M059J (cell line): ENCODE measurements at regions not wholly inside any gene's neighbourhood (a gene's known extent, or its start where the extent isn't known, plus 50 kb on each side); places are given as distances from the start of the nearest gene placed in this dataset.

Source experiments
- DNase-seq: peaks from one replicate; pipeline ENCODE4 v3.0.0-alpha.2; 2012; ENCODE audit warnings: low read depth

- no peak for DNase-seq
Measured at GRCh38 chrY:19142093-19142492, 368.6 kb upstream of the HSFY2 start.

GRCh38 chrY:19140285-19140920, 366.9 kb upstream of the HSFY2 start:
- no peak for DNase-seq

DNA sequence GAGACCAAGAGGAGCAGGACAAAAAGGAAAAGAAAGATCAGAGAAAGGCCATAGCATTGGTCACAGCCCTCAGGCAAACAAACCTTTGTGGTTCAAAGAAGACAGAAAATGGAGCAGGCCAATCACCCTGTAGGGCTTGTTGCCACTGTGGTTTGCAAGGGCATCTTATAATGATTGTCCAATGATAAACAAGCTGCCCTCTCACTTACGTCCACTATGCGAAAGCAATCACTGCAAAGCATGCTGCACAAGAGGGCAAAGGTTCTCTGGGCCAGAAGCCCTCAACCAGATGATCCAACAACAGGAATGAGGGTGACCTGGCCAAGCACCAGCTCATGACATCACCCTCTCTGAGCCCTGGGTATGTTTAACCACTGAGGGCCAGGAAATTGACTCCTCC, 360.9 kb upstream of the HSFY2 start:
- DNase-seq: peak; percentile 14

GRCh38 chrY:19130569-19131358, 357.2 kb upstream of the HSFY2 start:
- no peak for DNase-seq

DNA sequence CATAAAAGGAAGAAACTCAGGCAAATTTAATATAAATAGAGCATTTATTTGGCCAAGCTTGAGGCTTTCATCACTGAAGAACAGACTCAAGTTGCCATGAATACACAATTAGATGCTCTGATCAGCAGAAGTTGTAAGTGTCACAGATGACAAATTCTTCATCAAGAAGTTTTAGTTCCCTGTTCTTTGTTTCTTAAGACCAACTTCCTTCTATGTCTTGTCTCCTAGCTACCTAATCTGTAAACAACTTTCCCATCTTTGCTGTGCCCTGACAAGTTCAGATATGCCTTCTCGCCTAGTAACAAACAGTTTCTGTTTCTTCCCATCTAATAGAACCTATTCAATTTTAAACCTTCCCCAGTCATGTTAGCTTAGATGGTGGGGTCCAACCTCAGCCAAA, 353.4 kb upstream of the HSFY2 start:
- no peak for DNase-seq

DNA sequence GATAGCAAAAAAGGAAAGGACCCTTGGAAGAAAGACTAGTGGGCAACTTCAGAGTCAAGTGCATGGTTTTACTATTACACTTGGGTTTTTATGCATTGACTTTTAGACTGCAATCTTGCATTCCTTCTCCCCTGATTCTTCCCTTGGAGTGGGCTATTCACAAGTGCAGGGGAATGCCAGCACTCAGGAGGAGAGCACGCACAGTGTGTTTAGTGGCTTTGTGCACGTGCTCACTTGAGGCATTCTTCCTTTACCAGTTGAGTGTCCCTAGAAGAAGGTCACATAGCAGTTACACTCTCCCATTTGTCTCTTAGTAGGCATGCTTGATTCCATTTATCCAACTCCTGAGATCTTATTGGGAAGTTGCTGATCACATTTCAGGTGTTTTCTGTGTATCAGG, 351.1 kb upstream of the HSFY2 start:
- DNase-seq: no peak

GRCh38 chrY:19122450-19122849, 348.9 kb upstream of the HSFY2 start:
- DNase-seq: no peak

DNA sequence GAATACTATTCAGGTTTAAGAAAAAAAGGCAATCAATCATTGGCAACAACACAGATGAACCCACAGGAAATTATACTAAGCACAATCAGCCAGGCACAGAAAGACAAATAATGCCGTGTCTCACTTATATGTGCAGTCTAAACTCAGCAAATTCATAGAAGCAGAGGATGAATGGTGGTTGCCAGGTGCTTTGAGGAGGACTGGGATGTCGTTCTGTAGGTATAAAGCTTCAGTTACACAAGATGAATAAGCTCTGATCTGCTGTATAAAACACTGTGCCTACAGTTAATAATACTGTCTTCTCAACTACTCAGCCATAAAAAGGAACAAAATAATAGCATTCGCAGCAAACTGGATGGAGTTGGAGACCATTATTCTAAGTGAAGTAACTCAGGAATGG, 324.8 kb upstream of the HSFY2 start:
- no peak for DNase-seq

DNA sequence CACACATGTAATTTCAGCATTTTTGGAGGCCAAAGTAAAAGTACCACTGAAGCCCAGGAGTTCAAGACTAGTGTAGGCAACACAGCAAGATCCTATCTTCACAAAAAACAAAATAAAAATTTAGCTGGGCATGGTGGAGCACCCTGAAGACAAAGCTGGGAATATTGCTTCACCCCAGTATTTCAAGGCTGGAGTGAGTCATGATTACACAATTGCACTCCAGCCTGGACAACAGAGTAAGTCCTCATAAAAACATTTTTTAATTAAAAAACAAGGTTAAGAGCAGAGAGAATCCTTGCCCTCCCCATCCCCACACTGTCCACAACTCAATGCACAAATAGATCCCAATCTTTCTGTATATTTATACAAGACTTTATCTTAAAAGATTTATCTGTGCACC, 321.9 kb upstream of the HSFY2 start:
- no peak for DNase-seq

DNA sequence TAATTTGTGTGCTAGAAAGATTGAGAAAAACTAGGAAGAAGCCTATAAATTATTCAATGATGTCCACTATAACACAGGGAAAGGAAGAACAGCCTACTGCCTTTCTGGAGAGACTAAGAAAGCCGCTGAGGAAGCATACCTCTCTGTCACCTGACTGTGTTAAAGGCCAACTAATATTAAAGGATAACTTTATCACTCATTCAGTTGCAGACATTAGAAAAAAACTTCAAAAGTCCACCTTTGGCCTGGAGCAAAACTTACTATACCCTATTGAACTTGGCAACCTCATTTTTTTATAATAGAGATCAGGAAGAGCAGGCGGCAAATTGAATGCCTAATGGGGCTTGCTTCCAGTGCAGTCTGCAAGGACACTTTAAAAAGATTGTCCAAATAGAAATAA, 309.5 kb upstream of the HSFY2 start:
- DNase-seq: no peak

DNA sequence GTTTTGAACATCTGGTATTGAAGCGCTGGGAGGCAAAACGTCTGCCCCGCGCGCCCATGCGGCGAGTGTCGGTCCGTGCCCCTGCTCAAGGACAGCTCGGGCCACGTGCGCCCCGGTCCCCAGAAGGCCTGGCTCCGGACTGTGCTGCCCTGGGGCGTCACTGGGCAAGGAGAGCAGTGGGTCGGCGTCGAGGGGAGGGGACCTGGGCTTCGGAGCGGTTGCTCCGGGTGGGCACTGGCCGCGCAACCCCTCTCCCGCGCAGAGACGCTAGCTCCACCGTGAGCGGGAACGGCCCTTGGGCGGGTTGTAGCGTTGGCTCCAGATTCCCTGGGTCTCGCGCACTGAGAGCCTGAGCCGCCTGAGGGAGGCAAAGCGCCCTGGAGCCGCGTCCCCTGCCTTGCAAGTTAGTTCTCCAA, 304.2 kb upstream of the HSFY2 start:
- DNase-seq: no peak

GRCh38 chrY:19076846-19077697, 303.5 kb upstream of the HSFY2 start:
- no peak for DNase-seq

DNA sequence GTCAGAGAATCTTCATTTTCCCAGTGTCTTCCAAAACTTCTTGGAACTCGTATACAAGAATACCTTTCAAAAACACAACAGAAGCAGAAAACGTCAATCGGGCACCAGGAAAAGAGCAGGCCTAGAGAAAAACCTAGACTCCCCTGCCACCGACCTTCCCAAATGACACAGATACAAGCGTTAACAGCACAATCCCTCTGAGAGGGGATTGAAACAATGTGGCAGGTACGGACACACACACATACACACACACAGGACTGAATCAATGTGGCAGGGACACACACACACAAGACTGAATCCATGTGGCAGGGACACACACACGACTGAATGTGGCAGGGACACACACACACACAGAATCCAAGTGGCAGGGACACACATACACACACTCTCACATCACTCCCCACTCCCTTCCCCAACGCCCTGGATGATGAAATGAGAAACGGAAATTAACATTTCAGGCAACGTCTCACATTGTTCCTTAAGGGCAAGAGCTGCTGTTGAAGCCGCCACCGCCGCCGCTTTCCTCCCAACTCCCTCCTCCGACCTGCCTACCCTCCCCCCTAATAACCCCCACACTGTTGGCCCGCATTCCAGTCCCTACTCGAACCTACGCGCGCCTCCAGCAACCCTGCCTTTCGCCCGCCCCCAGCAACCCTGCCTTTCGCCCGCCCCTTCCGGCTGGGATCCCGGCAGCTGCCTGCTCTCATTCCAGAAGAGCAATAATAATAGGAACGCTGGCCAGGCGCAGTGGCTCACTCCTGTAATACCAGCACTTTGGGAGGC, 302.1 kb upstream of the HSFY2 start:
- peak; percentile 17 for DNase-seq

GRCh38 chrY:19067435-19067834, 293.9 kb upstream of the HSFY2 start:
- no peak for DNase-seq

DNA sequence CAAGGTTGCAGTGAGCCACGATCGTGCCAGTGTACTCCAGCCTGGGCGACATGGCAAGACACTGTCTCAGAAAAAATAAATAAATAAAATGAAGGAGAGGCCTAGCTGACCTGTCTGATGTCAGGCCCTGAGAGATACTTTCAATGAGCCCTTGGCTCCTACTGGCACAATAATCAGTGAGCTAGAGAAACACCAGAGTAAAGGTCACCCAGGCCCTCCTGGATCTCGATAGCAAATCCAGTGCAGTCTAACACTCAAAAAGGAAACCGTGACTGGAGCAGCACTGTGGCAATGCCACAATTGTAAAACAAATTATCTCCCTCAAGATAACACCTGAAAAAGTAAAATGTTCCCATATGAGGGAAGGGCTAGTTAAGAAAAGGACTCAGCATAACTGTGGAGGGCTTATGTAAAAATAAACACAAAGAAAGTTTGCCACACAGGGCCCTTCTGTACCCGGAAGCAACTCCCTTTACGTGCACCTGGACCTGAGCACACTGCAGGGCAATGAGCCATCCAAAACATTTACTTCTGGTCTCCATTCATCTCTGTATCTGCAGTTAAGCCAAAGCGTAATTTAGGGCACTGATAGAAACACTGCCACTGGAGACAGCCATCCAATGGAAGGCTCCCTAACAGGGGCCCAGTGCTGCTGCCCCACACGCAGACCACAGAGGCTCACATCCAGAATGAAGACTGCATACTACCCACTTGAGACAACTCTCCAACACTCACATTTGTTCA, 293.1 kb upstream of the HSFY2 start:
- no peak for DNase-seq

GRCh38 chrY:19065119-19065518, 291.6 kb upstream of the HSFY2 start:
- DNase-seq: no peak

- no peak for DNase-seq
Measured at GRCh38 chrY:19059733-19060132, 286.2 kb upstream of the HSFY2 start.

- DNase-seq: no peak
Measured at GRCh38 chrY:19058831-19059370, 285.4 kb upstream of the HSFY2 start.

GRCh38 chrY:19056138-19056469, 282.6 kb upstream of the HSFY2 start:
- no peak for DNase-seq

GRCh38 chrY:19055232-19056137, 281.9 kb upstream of the HSFY2 start:
- DNase-seq: no peak
